Right atrium auricular region (tissue), 2 donors: ENCODE measurements at regions not wholly inside any gene's neighbourhood (a gene's known extent, or its start where the extent isn't known, plus 50 kb on each side); places are given as distances from the start of the nearest gene placed in this dataset.

Experiments used
- DNase-seq: peaks from one replicate; pipeline ENCODE4 v3.0.0-alpha.2; 2019; ENCODE audit warnings: low spot score
- H3K27ac ChIP-seq, 2 donors: fragments of 200-600 bp; sonication (generic); 1 replicate in 1 of 2; 2 replicates in 1 of 2; pipeline ENCODE4 v1.5.1; 2016 to 2019
- H3K27me3 ChIP-seq, 2 donors: fragments of 200-600 bp; sonication (generic); one replicate each; pipeline versions ENCODE4 v1.5.1 to v1.6.0; 2017 to 2019
- H3K36me3 ChIP-seq: fragments of 200-600 bp; sonication (generic); one replicate; pipeline ENCODE4 v1.5.1; 2016
- H3K4me1 ChIP-seq, 2 donors: fragments of 200-600 bp; sonication (generic); one replicate each; pipeline versions ENCODE4 v1.5.1 to v1.6.0; 2017 to 2019
- H3K4me3 ChIP-seq, 2 donors: fragments of 200-600 bp; sonication (generic); 1 replicate in 1 of 2; 2 replicates in 1 of 2; pipeline ENCODE4 v1.5.1; 2017 to 2019; ENCODE audit warnings: mild to moderate bottlenecking in 1 of 2, moderate library complexity in 1 of 2
- H3K9me3 ChIP-seq, 2 donors: fragments of 200-600 bp; sonication (generic); one replicate each; pipeline ENCODE4 v1.5.1; 2019
- CTCF ChIP-seq, 2 donors: fragments of 200-600 bp; sonication (generic); IDR thresholded peaks; one replicate each; pipeline ENCODE4 v1.5.1; 2019; ENCODE audit warnings: antibody characterized with exemption in 2 of 2

- TF ChIP-seq CTCF (IDR thresholded peaks at IDR 0.05): no peak
- DNase-seq: no peak
- Histone ChIP-seq H3K36me3 (no peaks in the 10 kb centered on the region), H3K9me3 (peaks cover 0 to 2% of the 10 kb centered on the region in 2 donors), H3K4me1 (peaks cover 0 to 51% of the 10 kb centered on the region in 2 donors), H3K27me3 (no peaks in the 10 kb centered on the region), H3K4me3 (no peak overlapping the region), H3K27ac (peak overlapping the region; percentile 59 to 62)
Observed at GRCh38 chr11:130582176-130582575, 133.7 kb downstream of the ADAMTS15 start.

GRCh38 chr11:130582981-130583380 lies 134.5 kb downstream of the ADAMTS15 start:
- Histone ChIP-seq H3K27ac (peak overlapping the region; percentile 55 to 59), H3K9me3 (peaks cover 0 to 4% of the 10 kb centered on the region in 2 donors), H3K36me3 (no peaks in the 10 kb centered on the region), H3K4me1 (peaks cover 0 to 45% of the 10 kb centered on the region in 2 donors), H3K27me3 (no peaks in the 10 kb centered on the region), H3K4me3 (no peak overlapping the region)
- DNase-seq: no peak
- no peak for TF ChIP-seq CTCF (IDR thresholded peaks at IDR 0.05)

DNA sequence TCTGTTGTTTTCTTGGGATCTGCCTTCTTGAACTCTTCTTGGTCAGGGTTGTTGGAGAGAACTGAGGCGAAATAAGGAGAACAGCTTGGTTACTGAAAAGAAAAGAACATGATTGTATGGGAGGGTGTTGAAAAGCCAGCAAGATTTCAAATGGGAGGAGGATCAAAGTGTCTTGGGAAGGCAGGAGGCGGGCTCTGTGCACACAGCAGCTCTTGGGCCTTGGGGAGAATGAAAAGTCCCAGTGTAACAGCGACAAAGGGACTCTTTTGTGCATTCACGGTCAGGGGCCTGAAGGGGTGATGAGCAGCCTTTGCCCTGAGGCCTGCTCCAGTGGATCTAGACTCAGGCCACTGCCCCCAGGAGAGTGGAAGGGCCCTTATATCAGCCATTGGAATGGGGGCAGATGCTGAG lies 135.4 kb downstream of the ADAMTS15 start:
- H3K27me3 ChIP-seq: no peaks in the 10 kb centered on the region
- no peaks in the 10 kb centered on the region for H3K36me3 ChIP-seq
- peaks cover 0 to 40% of the 10 kb centered on the region in 2 donors for H3K4me1 ChIP-seq
- peaks cover 0 to 4% of the 10 kb centered on the region in 2 donors for H3K9me3 ChIP-seq
- H3K27ac ChIP-seq: peak overlapping the region in 1 of 2 donors; percentile 55
- DNase-seq: no peak
- TF ChIP-seq CTCF (IDR thresholded peaks at IDR 0.05): no peak
- no peak overlapping the region for H3K4me3 ChIP-seq

DNA sequence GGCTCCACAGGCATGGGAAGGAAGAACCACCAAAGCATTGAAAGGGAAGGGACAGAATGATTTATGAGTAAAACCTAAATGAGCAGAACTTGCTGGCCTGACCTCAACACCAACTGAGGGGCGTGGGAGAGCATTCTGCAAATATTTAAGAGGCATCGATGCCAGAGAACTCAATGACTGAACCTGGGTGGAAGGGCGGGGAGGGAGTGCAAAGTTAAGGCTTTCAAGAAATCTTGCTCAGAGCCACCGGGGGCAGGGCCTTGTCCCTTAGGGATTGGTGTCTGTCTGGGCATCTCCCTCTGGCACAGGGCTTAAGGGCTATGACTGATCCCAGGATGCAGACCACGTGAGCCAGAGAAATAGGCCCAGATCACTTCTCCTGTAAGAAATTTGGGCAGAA lies 137.1 kb downstream of the ADAMTS15 start:
- Histone ChIP-seq H3K9me3 (peaks cover 0 to 4% of the 10 kb centered on the region in 2 donors), H3K27ac (no peak overlapping the region), H3K4me3 (no peak overlapping the region), H3K4me1 (peaks cover 0 to 31% of the 10 kb centered on the region in 2 donors), H3K36me3 (no peaks in the 10 kb centered on the region), H3K27me3 (no peaks in the 10 kb centered on the region)
- no peak for TF ChIP-seq CTCF (IDR thresholded peaks at IDR 0.05)
- DNase-seq: no peak

- H3K36me3 ChIP-seq: no peaks in the 10 kb centered on the region
- no peak overlapping the region for H3K27ac ChIP-seq
- H3K4me3 ChIP-seq: no peak overlapping the region
- DNase-seq: no peak
- H3K4me1 ChIP-seq: peaks cover 0 to 10% of the 10 kb centered on the region in 2 donors
- peaks cover 0 to 4% of the 10 kb centered on the region in 2 donors for H3K9me3 ChIP-seq
- H3K27me3 ChIP-seq: no peaks in the 10 kb centered on the region
- no peak for TF ChIP-seq CTCF (IDR thresholded peaks at IDR 0.05)
Observed at GRCh38 chr11:130587658-130588057, 139.2 kb downstream of the ADAMTS15 start.

- no peak for TF ChIP-seq CTCF (IDR thresholded peaks at IDR 0.05)
- no peak for DNase-seq
- H3K36me3 ChIP-seq: no peaks in the 10 kb centered on the region
- peaks cover 0 to 7% of the 10 kb centered on the region in 2 donors for H3K4me1 ChIP-seq
- no peak overlapping the region for H3K27ac ChIP-seq
- no peak overlapping the region for H3K4me3 ChIP-seq
- H3K9me3 ChIP-seq: peaks cover 0 to 4% of the 10 kb centered on the region in 2 donors
- no peaks in the 10 kb centered on the region for H3K27me3 ChIP-seq
Observed at GRCh38 chr11:130588471-130588870, 140.0 kb downstream of the ADAMTS15 start.
